ENCODE measurements at regions not wholly inside any gene's neighbourhood (a gene's known extent, or its start where the extent isn't known, plus 50 kb on each side); places are given as distances from the start of the nearest gene placed in this dataset.

GRCh38 chr9:93792358-93792757 is 162.8 kb downstream of the BARX1 start:
- no peak overlapping the region for H3K4me3 ChIP-seq (replicated peaks; ENCODE audit: low read depth, low read length)
- no peaks in the 10 kb centered on the region for H3K27me3 ChIP-seq (replicated peaks; ENCODE audit: control insufficient read depth, insufficient read depth, low read length)
- TF ChIP-seq CTCF (IDR thresholded peaks at IDR 0.05; ENCODE audit: insufficient read depth, low read length, poor library complexity, severe bottlenecking): no peak
- no peaks in the 10 kb centered on the region for H3K36me3 ChIP-seq (ENCODE audit: control insufficient read depth, insufficient read depth, low read length)
- DNase-seq (ENCODE audit: extremely low read depth, insufficient read length): no peak

- TF ChIP-seq CTCF (IDR thresholded peaks at IDR 0.05; ENCODE audit: insufficient read depth, low read length, poor library complexity, severe bottlenecking): no peak
- H3K27me3 ChIP-seq (replicated peaks; ENCODE audit: control insufficient read depth, insufficient read depth, low read length): no peaks in the 10 kb centered on the region
- no peak overlapping the region for H3K4me3 ChIP-seq (replicated peaks; ENCODE audit: low read depth, low read length)
- DNase-seq (ENCODE audit: extremely low read depth, insufficient read length): no peak
- H3K36me3 ChIP-seq (ENCODE audit: control insufficient read depth, insufficient read depth, low read length): no peaks in the 10 kb centered on the region
These were observed 169.0 kb downstream of the BARX1 start for GRCh38 chr9:93786204-93786603.

- TF ChIP-seq CTCF (IDR thresholded peaks at IDR 0.05; ENCODE audit: insufficient read depth, low read length, poor library complexity, severe bottlenecking): no peak
- no peak overlapping the region for H3K4me3 ChIP-seq (replicated peaks; ENCODE audit: low read depth, low read length)
- no peaks in the 10 kb centered on the region for H3K27me3 ChIP-seq (replicated peaks; ENCODE audit: control insufficient read depth, insufficient read depth, low read length)
- no peak for DNase-seq (ENCODE audit: extremely low read depth, insufficient read length)
- no peaks in the 10 kb centered on the region for H3K36me3 ChIP-seq (ENCODE audit: control insufficient read depth, insufficient read depth, low read length)
These were observed 178.3 kb downstream of the BARX1 start for GRCh38 chr9:93776873-93777272.

GRCh38 chr9:93776256-93776655 is 178.9 kb downstream of the BARX1 start:
- TF ChIP-seq CTCF (IDR thresholded peaks at IDR 0.05; ENCODE audit: insufficient read depth, low read length, poor library complexity, severe bottlenecking): no peak
- Histone ChIP-seq H3K36me3 (ENCODE audit: control insufficient read depth, insufficient read depth, low read length) (no peaks in the 10 kb centered on the region), H3K27me3 (replicated peaks; ENCODE audit: control insufficient read depth, insufficient read depth, low read length) (no peaks in the 10 kb centered on the region), H3K4me3 (replicated peaks; ENCODE audit: low read depth, low read length) (no peak overlapping the region)
- DNase-seq (ENCODE audit: extremely low read depth, insufficient read length): no peak

- TF ChIP-seq CTCF (IDR thresholded peaks at IDR 0.05; ENCODE audit: insufficient read depth, low read length, poor library complexity, severe bottlenecking): no peak
- H3K27me3 ChIP-seq (replicated peaks; ENCODE audit: control insufficient read depth, insufficient read depth, low read length): no peaks in the 10 kb centered on the region
- no peaks in the 10 kb centered on the region for H3K36me3 ChIP-seq (ENCODE audit: control insufficient read depth, insufficient read depth, low read length)
- no peak for DNase-seq (ENCODE audit: extremely low read depth, insufficient read length)
- no peak overlapping the region for H3K4me3 ChIP-seq (replicated peaks; ENCODE audit: low read depth, low read length)
These were observed 180.6 kb downstream of the BARX1 start for GRCh38 chr9:93774331-93775102.

- no peak for DNase-seq (ENCODE audit: extremely low read depth, insufficient read length)
- H3K4me3 ChIP-seq (replicated peaks; ENCODE audit: low read depth, low read length): no peak overlapping the region
- no peaks in the 10 kb centered on the region for H3K27me3 ChIP-seq (replicated peaks; ENCODE audit: control insufficient read depth, insufficient read depth, low read length)
- TF ChIP-seq CTCF (IDR thresholded peaks at IDR 0.05; ENCODE audit: insufficient read depth, low read length, poor library complexity, severe bottlenecking): no peak
- no peaks in the 10 kb centered on the region for H3K36me3 ChIP-seq (ENCODE audit: control insufficient read depth, insufficient read depth, low read length)
These were observed 183.9 kb downstream of the BARX1 start for GRCh38 chr9:93771276-93771675.
